ENCODE measurements at regions not wholly inside any gene's neighbourhood (a gene's known extent, or its start where the extent isn't known, plus 50 kb on each side); places are given as distances from the start of the nearest gene placed in this dataset.

- no peak for DNase-seq (ENCODE audit: low spot score)
Observed at GRCh38 chr12:85639834-85640233, 196.4 kb downstream of the RASSF9 start.

GRCh38 chr12:85641796-85642195, 194.4 kb downstream of the RASSF9 start:
- DNase-seq (ENCODE audit: low spot score) = no peak

DNA sequence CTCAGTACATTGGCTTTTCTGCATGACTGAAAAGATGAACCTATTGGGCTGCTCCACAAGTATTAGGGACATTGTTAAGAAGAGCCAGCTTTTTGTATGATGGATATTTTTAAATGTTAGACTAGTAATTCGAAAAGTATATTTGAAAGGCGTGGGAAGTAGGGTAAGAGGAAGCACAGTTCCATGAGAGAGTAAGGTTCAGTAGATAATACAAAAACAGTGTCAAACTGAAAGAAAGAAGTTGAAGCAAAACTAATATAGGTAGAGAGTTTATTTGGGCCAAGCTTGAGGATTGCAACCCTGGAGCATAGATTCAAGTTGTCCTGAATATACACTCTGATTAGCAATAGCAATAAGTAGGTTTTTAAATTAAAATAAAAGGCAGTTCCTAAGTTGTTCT, 193.9 kb downstream of the RASSF9 start:
- no peak for DNase-seq (ENCODE audit: low spot score)

GRCh38 chr12:85642808-85643207, 193.4 kb downstream of the RASSF9 start:
- no peak for DNase-seq (ENCODE audit: low spot score)

DNA sequence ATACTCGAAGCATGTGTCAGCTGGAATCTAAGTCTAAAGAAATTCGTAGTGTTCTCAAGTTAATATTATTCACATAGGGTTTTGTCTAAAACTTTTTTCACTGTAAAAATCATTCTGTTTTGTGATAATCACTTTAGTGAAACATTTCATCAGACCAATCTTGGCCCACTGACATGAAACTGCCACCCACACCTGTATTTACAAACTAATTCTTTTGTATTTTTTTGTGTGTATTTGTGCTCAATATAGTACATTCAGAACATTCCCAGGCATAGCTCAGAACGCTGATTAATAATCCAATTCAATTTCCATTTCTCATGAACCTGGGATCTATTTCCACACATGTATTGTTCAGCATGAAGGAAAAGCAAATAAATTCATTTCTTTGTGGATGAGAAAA, 191.7 kb downstream of the RASSF9 start:
- DNase-seq (ENCODE audit: low spot score) = no peak

GRCh38 chr12:85653731-85654455, 182.3 kb downstream of the RASSF9 start:
- no peak for DNase-seq (ENCODE audit: low spot score)

DNA sequence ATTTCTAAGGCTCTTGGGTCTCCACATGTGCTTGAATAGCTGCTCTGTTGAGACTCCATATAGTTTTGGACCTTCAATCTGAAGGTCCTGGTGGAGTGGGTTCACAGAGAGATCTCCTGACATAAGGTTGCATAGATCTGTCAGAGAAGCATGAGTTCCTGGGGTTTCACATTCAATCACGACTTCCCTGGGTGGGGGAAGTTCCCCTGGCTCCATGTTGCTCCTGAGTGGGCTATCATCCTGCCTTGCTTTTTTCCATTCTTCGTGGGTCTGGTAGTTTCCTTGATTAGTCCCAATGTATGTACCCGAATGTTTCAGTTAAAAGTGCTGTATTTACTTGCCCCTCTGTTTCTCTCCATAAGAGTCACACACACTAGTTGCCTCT, 181.8 kb downstream of the RASSF9 start:
- no peak for DNase-seq (ENCODE audit: low spot score)

DNA sequence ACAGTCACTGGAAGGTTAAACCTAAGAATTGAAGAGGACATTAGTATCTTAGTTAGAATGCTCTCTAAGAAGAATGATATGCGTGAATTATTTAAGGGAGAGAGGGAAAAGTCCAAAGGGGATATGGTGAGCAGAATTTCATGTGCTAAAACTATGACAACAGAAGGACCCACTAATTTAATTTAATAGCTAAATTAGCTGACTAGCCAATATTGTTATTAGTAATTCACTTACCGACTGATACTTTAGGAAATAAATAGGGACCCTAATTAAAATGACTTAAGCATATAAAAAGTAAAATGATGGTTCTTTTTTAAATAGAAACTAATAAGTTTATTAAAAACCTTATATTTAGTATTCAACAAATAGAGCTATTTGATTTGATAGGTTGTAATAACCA, 179.6 kb downstream of the RASSF9 start:
- DNase-seq (ENCODE audit: low spot score) = no peak

DNA sequence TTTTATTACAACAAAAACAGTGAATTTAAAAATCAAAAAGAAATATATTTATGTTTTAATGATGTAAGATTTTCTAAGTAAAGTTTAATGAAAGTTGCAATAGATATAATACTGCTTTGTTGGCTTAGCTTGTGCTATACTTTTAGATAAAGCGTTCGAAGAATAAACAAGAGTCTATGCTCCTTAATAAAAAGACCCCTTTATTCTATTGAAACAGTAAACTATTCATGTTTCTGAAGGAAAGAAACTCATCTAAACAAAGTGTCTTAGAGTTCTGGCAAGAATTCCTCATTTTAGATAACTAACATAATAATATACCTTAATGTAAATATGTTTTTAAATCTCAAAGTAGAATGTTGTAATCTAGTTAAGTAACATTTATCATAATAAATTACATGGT, 179.0 kb downstream of the RASSF9 start:
- no peak for DNase-seq (ENCODE audit: low spot score)

- no peak for DNase-seq (ENCODE audit: low spot score)
Observed at GRCh38 chr12:85657836-85658630, 178.2 kb downstream of the RASSF9 start.

DNA sequence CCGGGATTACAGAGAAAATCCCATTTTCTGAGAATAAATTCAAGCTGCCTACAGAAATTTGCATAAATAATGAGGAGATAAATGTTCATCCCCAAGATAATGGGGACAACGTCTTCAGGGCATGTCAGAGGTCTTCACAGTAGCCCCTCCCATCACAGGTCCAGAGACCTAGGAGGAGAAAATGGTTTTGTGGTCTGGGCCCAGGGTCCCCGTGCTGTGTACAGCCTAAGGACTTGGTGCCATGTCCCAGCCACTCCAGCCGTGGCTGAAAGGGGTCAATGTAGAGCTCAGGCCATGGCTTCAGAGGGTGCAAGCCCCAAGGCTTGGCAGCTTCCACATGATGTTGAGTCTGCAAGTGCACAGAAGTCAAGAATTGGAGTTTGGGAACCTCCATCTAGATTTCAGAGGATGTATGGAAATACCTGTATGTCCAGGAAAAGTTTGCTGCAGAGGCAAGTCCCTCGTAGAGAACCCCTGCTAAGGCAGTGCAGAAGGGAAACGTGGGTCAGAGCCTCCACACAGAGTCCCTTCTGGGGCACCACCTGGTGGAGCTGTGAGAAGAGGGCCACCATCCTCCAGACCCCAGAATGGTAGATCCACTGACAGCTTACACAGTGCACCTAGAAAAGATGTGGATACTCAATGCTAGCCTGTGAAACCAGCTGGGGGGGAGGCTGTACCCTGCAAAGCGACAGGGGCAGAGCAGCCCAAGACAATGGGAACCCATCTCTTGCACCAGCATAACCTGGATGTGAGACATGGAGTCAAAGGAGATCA, 176.3 kb downstream of the RASSF9 start:
- DNase-seq (ENCODE audit: low spot score) = no peak

GRCh38 chr12:85661461-85662206, 174.6 kb downstream of the RASSF9 start:
- no peak for DNase-seq (ENCODE audit: low spot score)

DNA sequence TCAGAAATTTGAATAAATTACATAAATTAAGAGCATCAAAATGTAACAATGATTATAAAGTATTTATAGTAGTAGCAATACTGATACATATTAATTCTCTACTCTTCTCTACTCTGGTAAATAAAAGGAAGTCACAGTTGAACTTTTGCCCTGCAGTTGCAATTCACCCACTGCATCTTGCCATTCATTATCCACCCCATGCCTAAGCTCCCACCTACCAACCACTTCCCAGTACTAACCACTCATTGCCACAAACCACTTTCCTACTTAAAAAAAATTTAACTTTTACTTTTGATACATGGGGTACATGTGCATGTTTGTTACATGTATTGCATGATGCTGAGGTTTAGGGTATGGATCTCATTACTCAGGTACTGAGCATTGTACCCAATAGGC, 174.0 kb downstream of the RASSF9 start:
- no peak for DNase-seq (ENCODE audit: low spot score)

DNA sequence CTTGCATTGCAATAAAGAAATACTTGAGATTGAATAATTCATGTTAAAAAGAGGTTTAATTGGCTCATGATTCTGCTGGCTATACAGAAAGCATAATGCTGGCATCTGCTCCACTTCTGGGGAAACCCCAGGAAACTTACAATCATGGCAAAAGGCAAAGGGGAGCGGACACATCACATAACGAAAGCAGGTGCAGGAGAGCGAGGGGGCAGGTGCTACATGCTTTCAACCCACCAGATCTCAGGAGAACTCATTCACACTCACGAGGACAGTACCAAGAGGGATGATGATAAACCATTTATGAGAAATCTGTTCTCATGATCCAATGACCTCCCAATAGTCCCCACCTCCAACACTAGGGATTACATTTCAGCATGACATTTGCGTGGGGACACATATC, 172.6 kb downstream of the RASSF9 start:
- no peak for DNase-seq (ENCODE audit: low spot score)

GRCh38 chr12:85664429-85664828, 171.8 kb downstream of the RASSF9 start:
- DNase-seq (ENCODE audit: low spot score) = no peak

GRCh38 chr12:85669911-85670310, 166.3 kb downstream of the RASSF9 start:
- no peak for DNase-seq (ENCODE audit: low spot score)

DNA sequence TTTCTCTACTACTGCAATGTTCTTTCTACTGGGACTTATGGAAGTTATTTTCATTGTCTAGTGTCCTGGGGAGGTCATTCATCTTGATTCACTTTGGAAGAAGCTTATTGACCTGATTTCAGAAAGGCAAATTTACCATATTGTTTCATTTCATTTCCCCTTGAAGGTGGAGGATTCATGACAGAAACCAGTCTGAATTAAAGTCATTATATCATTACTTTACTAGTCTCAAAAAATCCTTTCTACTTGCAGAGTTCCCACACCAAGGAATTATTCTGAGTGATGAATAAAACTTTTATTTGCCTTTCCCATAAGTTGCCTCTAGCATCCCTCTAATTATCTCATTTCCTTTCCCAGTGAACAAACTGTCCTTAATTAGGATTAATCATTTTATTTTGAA, 163.8 kb downstream of the RASSF9 start:
- DNase-seq (ENCODE audit: low spot score) = no peak

DNA sequence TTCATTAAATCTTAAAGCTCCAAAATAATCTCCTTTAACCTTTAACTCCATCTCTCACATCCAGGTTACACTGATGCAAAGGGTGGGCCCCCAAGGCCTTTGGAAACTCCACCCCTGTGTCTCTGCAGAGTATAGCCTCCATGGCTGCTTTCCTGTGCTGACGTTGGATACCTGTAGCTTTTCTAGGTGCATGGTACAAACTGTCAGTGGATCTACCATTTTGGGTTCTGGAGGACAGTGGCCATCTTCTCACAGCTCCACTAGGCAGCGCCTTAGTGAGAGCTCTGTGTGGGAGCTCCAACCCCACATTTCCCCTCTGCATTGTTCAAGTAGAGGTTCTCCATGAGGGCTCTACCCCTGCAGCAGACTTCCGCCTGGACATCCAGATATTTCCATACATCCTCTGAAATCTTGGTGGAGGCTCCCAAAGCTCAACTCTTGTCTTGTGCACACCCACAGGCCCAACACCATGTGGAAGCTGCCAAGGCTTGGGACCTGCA, 162.2 kb downstream of the RASSF9 start:
- no peak for DNase-seq (ENCODE audit: low spot score)

- no peak for DNase-seq (ENCODE audit: low spot score)
Observed at GRCh38 chr12:85676816-85677749, 159.1 kb downstream of the RASSF9 start.

GRCh38 chr12:85679296-85679695, 156.9 kb downstream of the RASSF9 start:
- DNase-seq (ENCODE audit: low spot score) = no peak

DNA sequence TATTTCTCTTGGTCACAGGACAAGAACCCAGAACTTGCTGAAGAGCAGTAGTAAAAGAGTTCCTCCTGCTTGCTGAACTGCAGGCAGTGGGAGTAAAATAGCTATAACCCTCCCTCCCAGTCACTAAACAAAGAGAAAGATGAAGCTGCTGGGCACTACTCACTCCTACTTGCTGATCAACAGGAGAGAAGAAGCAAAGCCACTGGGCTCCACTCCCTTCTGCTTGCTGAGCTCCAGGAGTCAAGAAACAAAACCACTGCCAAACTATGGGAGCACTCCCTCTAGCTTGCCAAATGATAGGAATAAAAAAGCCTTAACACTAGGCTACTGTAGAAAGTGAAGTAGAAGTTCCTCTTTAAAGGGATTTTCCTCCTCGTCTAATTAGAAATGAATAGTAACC, 155.3 kb downstream of the RASSF9 start:
- no peak for DNase-seq (ENCODE audit: low spot score)
